HCT116 (cell line): ENCODE measurements at regions not wholly inside any gene's neighbourhood (a gene's known extent, or its start where the extent isn't known, plus 50 kb on each side); places are given as distances from the start of the nearest gene placed in this dataset.

Experiments used
- EGR1 ChIP-seq: IDR thresholded peaks from 2 replicates; pipeline ENCODE4 v1.6.1; 2012; ENCODE audit warnings: low read depth
- EZH2 ChIP-seq: fragments of 200-600 bp; sonication (generic); IDR thresholded peaks from 2 replicates; pipeline ENCODE4 v1.6.1; 2017; ENCODE audit warnings: antibody characterized with exemption, mixed run types
- POLR2A ChIP-seq: IDR thresholded peaks from 2 replicates; pipeline ENCODE4 v1.7.0; 2011; ENCODE audit warnings: borderline replicate concordance; ENCODE audit not compliant: insufficient read depth, insufficient read length; ENCODE audit errors: extremely low read depth
- POLR2AphosphoS5 ChIP-seq: IDR thresholded peaks from 2 replicates; pipeline ENCODE4 v1.6.1; 2011; ENCODE audit warnings: mild to moderate bottlenecking, low read depth, low read length, moderate library complexity
- RAD21 ChIP-seq: IDR thresholded peaks from 2 replicates; pipeline ENCODE4 v1.6.1; 2012; ENCODE audit warnings: low read depth, mild to moderate bottlenecking
- YY1 ChIP-seq: IDR thresholded peaks from 2 replicates; pipeline ENCODE4 v1.6.1; 2011; ENCODE audit warnings: low read length, low read depth, moderate library complexity, mild to moderate bottlenecking; ENCODE audit not compliant: insufficient replicate concordance; ENCODE audit errors: extremely low read depth
- ZFX ChIP-seq: fragments of 450-650 bp; IDR thresholded peaks from 2 replicates; pipeline ENCODE4 v1.6.1; 2017
- ZNF274 ChIP-seq: fragments of 200-500 bp; sonication (Bioruptor generic); IDR thresholded peaks from 2 replicates; pipeline ENCODE4 v1.6.1; 2014; ENCODE audit warnings: mild to moderate bottlenecking, low read depth, low read length, inconsistent platforms
- TF ChIP-seq, protein P1 (sequence below), 3 experiments: fragments of 200-600 bp in 1 of 3; sonication (generic) in 1 of 3; IDR thresholded peaks in 2 of 3; conservative IDR thresholded peaks in 1 of 3; 2 replicates each; pipeline ENCODE4 v1.5.1; 2012 to 2017; ENCODE audit warnings: low read depth in 2 of 3, low read length in 2 of 3, antibody characterized with exemption in 1 of 3, borderline replicate concordance in 1 of 3, control low read depth in 1 of 3, mild to moderate bottlenecking in 1 of 3, mixed read lengths in 1 of 3, mixed run types in 1 of 3, moderate library complexity in 1 of 3; ENCODE audit not compliant: insufficient read depth in 1 of 3
- TF ChIP-seq, protein P2 (sequence below): IDR thresholded peaks from 2 replicates; pipeline ENCODE4 v1.6.1; 2012
- TF ChIP-seq, protein P3 (sequence below): IDR thresholded peaks from 2 replicates; pipeline ENCODE4 v1.6.1; 2011; ENCODE audit warnings: mild to moderate bottlenecking, low read length, moderate library complexity; ENCODE audit not compliant: insufficient replicate concordance; ENCODE audit errors: extremely low read depth

DNA sequence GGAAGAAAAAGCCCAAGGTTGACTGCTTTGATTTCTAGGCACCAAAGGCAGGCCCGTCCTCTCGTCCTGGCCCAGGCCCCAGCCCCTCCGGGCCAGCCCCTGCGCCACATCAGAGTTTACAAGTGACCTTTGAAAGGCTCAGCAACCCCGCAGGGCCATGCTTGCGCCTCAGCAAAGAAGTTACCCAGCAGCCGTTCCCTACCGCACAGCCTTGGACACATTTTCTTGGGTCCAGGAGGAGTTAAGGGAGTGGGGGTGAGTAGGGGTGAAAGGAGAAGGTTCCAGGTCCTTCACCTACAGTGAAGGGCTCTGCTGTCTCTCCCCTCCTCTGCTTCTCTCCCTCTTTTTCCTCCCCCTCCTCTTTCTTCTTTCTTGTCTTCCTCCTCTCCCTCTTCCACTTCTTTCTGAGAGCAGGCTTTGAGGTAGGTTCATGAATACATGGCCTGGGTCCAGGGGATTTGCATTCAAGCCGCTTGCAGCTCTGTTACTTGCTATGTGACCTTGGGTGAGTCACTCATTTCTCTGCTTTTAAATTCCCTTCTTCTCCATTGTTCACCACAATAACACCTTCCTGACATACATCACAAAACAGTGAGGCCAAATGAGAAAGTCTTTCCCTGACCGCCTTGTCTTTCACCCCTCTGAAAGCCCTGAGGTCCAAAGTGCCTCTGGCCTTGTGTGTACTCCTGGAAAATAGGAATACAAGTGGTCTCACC lies 223.3 kb upstream of the TPRG1 start:
- TF ChIP-seq, protein P1, sequence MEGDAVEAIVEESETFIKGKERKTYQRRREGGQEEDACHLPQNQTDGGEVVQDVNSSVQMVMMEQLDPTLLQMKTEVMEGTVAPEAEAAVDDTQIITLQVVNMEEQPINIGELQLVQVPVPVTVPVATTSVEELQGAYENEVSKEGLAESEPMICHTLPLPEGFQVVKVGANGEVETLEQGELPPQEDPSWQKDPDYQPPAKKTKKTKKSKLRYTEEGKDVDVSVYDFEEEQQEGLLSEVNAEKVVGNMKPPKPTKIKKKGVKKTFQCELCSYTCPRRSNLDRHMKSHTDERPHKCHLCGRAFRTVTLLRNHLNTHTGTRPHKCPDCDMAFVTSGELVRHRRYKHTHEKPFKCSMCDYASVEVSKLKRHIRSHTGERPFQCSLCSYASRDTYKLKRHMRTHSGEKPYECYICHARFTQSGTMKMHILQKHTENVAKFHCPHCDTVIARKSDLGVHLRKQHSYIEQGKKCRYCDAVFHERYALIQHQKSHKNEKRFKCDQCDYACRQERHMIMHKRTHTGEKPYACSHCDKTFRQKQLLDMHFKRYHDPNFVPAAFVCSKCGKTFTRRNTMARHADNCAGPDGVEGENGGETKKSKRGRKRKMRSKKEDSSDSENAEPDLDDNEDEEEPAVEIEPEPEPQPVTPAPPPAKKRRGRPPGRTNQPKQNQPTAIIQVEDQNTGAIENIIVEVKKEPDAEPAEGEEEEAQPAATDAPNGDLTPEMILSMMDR (IDR thresholded peaks at IDR 0.05 in 2 of 3, conservative IDR thresholded peaks at IDR 0.05 in 1 of 3; ENCODE audit: borderline replicate concordance in 1 of 3, insufficient read depth in 1 of 3, low read depth in 2 of 3, low read length in 2 of 3), result no peak
- peak; percentile 1 for TF ChIP-seq POLR2A
- no peak for TF ChIP-seq RAD21
- no peak for TF ChIP-seq EGR1
- no peak for TF ChIP-seq EZH2
- TF ChIP-seq, protein P2, sequence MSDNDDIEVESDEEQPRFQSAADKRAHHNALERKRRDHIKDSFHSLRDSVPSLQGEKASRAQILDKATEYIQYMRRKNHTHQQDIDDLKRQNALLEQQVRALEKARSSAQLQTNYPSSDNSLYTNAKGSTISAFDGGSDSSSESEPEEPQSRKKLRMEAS, result no peak
- TF ChIP-seq POLR2AphosphoS5, result peak; percentile 8
- TF ChIP-seq ZNF274, result no peak
- TF ChIP-seq ZFX, result no peak
- TF ChIP-seq YY1, result no peak
- TF ChIP-seq, protein P3, sequence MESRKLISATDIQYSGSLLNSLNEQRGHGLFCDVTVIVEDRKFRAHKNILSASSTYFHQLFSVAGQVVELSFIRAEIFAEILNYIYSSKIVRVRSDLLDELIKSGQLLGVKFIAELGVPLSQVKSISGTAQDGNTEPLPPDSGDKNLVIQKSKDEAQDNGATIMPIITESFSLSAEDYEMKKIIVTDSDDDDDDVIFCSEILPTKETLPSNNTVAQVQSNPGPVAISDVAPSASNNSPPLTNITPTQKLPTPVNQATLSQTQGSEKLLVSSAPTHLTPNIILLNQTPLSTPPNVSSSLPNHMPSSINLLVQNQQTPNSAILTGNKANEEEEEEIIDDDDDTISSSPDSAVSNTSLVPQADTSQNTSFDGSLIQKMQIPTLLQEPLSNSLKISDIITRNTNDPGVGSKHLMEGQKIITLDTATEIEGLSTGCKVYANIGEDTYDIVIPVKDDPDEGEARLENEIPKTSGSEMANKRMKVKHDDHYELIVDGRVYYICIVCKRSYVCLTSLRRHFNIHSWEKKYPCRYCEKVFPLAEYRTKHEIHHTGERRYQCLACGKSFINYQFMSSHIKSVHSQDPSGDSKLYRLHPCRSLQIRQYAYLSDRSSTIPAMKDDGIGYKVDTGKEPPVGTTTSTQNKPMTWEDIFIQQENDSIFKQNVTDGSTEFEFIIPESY, result no peak
